Liver (tissue), 3 donors: ENCODE measurements at regions not wholly inside any gene's neighbourhood (a gene's known extent, or its start where the extent isn't known, plus 50 kb on each side); places are given as distances from the start of the nearest gene placed in this dataset.

Experiments used
- TAF1 ChIP-seq: conservative IDR thresholded peaks from 2 replicates; pipeline ENCODE4 v1.6.1; 2016; ENCODE audit warnings: antibody characterized with exemption, mild to moderate bottlenecking
- TF ChIP-seq, protein P1 (sequence below): IDR thresholded peaks from 2 replicates; pipeline ENCODE4 v1.6.1; 2016; ENCODE audit warnings: antibody characterized with exemption
- TF ChIP-seq, protein P2 (sequence below): fragments of 150-350 bp; IDR thresholded peaks from 2 replicates; pipeline ENCODE4 v1.5.1; 2017; ENCODE audit warnings: improper control_type of control experiment, low read depth, low read length; ENCODE audit not compliant: missing input control
- TF ChIP-seq, protein P3 (sequence below): IDR thresholded peaks from 2 replicates; pipeline ENCODE4 v1.6.1; 2016; ENCODE audit warnings: antibody characterized with exemption
- donor health status: healthy.
- donor health status: healthy.

GRCh38 chr5:148899993-148900392 lies 73.6 kb downstream of the ADRB2 start:
- TF ChIP-seq, protein P1, sequence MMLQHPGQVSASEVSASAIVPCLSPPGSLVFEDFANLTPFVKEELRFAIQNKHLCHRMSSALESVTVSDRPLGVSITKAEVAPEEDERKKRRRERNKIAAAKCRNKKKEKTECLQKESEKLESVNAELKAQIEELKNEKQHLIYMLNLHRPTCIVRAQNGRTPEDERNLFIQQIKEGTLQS = no peak
- TF ChIP-seq, protein P2, sequence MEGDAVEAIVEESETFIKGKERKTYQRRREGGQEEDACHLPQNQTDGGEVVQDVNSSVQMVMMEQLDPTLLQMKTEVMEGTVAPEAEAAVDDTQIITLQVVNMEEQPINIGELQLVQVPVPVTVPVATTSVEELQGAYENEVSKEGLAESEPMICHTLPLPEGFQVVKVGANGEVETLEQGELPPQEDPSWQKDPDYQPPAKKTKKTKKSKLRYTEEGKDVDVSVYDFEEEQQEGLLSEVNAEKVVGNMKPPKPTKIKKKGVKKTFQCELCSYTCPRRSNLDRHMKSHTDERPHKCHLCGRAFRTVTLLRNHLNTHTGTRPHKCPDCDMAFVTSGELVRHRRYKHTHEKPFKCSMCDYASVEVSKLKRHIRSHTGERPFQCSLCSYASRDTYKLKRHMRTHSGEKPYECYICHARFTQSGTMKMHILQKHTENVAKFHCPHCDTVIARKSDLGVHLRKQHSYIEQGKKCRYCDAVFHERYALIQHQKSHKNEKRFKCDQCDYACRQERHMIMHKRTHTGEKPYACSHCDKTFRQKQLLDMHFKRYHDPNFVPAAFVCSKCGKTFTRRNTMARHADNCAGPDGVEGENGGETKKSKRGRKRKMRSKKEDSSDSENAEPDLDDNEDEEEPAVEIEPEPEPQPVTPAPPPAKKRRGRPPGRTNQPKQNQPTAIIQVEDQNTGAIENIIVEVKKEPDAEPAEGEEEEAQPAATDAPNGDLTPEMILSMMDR = no peak
- TF ChIP-seq TAF1 = no peak
- TF ChIP-seq, protein P3, sequence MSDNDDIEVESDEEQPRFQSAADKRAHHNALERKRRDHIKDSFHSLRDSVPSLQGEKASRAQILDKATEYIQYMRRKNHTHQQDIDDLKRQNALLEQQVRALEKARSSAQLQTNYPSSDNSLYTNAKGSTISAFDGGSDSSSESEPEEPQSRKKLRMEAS = no peak
